Neural crest cell (in vitro differentiated cells): ENCODE measurements at regions not wholly inside any gene's neighbourhood (a gene's known extent, or its start where the extent isn't known, plus 50 kb on each side); places are given as distances from the start of the nearest gene placed in this dataset.
A peak's percentile ranks its signal among the peaks of the same experiment; 100 is the strongest.

Experiments
- DNase-seq: peaks from one replicate; pipeline ENCODE4 v3.0.0; 2021; ENCODE audit warnings: low read depth, mixed read lengths, low spot score
- H3K27ac Mint-ChIP-seq: one replicate; pipeline ENCODE4 v1.8.0; 2021; ENCODE audit warnings: mild to moderate bottlenecking, mixed read lengths; ENCODE audit not compliant: unreplicated experiment
- H3K27me3 Mint-ChIP-seq: 2 replicates; pipeline ENCODE4 v1.8.0; 2021; ENCODE audit warnings: low read depth, mild to moderate bottlenecking, mixed read lengths
- H3K36me3 Mint-ChIP-seq: 2 replicates; pipeline ENCODE4 v1.8.0; 2021; ENCODE audit warnings: low read depth, mild to moderate bottlenecking, mixed read lengths
- H3K4me1 Mint-ChIP-seq: 2 replicates; pipeline ENCODE4 v1.8.0; 2021; ENCODE audit warnings: mixed read lengths
- H3K4me3 Mint-ChIP-seq: one replicate; pipeline ENCODE4 v1.8.0; 2021; ENCODE audit warnings: mild to moderate bottlenecking, mixed read lengths
- H3K9me3 Mint-ChIP-seq: 2 replicates; pipeline ENCODE4 v1.8.0; 2021; ENCODE audit warnings: mixed read lengths
- TF ChIP-seq, protein P1 (sequence below): fragments of 200-600 bp; sonication (generic); conservative IDR thresholded peaks from 2 replicates; pipeline ENCODE4 v1.5.0; 2021; ENCODE audit warnings: antibody characterized with exemption, mild to moderate bottlenecking

DNA sequence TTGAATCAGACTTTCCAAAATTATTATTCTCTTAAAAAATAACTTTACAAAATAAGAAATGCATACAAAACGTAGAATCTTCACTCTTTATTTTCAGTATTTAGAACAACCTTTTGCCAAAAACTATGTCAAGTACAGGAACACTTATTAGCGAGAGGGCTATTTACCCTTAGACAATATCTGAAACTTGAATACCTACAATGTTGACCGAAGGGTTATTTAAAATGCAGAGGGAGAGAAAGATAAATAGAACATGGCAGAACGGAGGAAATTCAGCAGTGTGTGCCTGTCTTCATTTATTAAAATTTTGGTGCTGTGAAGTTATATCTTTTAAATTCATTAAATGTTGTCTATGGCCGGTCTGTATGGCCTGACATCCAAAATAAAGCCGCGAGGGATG, 198.8 kb downstream of the EFNB2 start:
- TF ChIP-seq, protein P1, sequence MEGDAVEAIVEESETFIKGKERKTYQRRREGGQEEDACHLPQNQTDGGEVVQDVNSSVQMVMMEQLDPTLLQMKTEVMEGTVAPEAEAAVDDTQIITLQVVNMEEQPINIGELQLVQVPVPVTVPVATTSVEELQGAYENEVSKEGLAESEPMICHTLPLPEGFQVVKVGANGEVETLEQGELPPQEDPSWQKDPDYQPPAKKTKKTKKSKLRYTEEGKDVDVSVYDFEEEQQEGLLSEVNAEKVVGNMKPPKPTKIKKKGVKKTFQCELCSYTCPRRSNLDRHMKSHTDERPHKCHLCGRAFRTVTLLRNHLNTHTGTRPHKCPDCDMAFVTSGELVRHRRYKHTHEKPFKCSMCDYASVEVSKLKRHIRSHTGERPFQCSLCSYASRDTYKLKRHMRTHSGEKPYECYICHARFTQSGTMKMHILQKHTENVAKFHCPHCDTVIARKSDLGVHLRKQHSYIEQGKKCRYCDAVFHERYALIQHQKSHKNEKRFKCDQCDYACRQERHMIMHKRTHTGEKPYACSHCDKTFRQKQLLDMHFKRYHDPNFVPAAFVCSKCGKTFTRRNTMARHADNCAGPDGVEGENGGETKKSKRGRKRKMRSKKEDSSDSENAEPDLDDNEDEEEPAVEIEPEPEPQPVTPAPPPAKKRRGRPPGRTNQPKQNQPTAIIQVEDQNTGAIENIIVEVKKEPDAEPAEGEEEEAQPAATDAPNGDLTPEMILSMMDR = no peak
- no peak for DNase-seq
- Mint-ChIP-seq H3K27me3 (no peaks in the 10 kb centered on the region), H3K27ac (no peak overlapping the region), H3K36me3 (peaks cover 29% of the 10 kb centered on the region), H3K4me3 (no peak overlapping the region), H3K4me1 (peaks cover 31% of the 10 kb centered on the region), H3K9me3 (peaks cover 34% of the 10 kb centered on the region)

DNA sequence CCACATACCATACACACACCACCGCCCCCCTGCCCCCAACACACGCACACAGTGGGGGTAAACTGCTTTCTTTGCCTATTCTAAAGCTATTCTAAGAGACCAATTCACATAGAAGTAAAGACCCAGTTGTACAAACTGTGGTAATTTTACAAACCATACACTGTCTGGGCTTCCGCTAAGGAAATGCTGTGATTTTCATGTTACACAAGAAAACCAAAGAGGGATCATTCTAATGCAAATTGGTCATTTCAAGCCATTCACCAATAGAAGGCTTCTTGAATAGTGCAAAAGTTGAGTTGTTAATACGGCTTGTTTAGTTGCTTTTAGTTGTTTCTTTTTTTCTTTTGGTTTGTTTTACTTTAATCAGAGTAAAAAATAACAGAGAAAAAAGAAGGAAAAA, 202.8 kb downstream of the EFNB2 start:
- H3K27me3 Mint-ChIP-seq = no peaks in the 10 kb centered on the region
- no peak for DNase-seq
- TF ChIP-seq, protein P1 = no peak
- H3K4me1 Mint-ChIP-seq = peaks cover 37% of the 10 kb centered on the region
- peak overlapping the region; percentile 51 for H3K27ac Mint-ChIP-seq
- peaks cover 11% of the 10 kb centered on the region for H3K9me3 Mint-ChIP-seq
- peaks cover 3% of the 10 kb centered on the region for H3K36me3 Mint-ChIP-seq
- H3K4me3 Mint-ChIP-seq = peak overlapping the region; percentile 25

DNA sequence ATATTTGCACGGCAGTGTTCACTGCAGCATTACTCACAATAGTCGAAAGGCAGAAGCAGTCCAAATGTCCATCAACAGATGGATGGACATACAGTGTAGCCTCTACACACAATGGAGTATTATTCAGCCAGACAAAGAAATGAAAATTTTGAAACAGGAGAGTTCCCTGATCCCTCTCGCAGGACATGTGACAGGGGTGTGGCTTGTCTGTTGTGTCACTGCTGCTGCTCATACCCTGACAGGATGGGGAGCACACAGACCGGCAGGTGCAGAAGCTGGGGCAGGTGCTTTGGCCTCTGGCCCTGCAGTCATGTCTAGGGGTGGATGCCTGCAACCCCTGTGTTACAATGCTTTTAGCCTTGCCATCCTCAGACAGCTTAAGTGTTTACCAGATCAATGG, 204.3 kb downstream of the EFNB2 start:
- H3K9me3 Mint-ChIP-seq = peaks cover 9% of the 10 kb centered on the region
- no peak for DNase-seq
- H3K27ac Mint-ChIP-seq = no peak overlapping the region
- H3K4me1 Mint-ChIP-seq = peaks cover 35% of the 10 kb centered on the region
- TF ChIP-seq, protein P1 = no peak
- H3K4me3 Mint-ChIP-seq = no peak overlapping the region
- no peaks in the 10 kb centered on the region for H3K27me3 Mint-ChIP-seq
- peaks cover 3% of the 10 kb centered on the region for H3K36me3 Mint-ChIP-seq

DNA sequence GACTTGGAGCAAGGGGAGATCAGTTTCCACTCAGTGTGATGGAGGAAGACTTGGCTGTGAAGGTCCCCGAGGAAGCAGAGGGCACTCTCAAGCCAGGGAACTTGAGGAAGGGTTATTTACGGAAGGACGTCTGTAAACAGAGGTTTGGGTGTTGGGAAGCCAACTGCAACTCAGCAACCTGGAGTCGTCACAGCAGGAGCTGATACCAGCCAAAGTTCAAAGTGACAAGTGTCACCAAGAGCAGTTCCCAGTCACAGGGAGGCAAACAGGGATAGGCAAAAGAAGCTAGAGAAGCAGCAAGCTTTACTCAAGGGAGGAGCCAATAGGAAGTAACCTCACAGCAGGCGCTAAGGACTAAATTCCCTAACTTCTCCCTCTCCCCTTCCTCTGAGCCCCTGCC, 205.5 kb downstream of the EFNB2 start:
- Mint-ChIP-seq H3K9me3 (peaks cover 5% of the 10 kb centered on the region), H3K36me3 (peaks cover 2% of the 10 kb centered on the region), H3K27me3 (no peaks in the 10 kb centered on the region), H3K4me3 (no peak overlapping the region), H3K4me1 (peaks cover 32% of the 10 kb centered on the region), H3K27ac (peak overlapping the region; percentile 59)
- TF ChIP-seq, protein P1 = no peak
- no peak for DNase-seq

DNA sequence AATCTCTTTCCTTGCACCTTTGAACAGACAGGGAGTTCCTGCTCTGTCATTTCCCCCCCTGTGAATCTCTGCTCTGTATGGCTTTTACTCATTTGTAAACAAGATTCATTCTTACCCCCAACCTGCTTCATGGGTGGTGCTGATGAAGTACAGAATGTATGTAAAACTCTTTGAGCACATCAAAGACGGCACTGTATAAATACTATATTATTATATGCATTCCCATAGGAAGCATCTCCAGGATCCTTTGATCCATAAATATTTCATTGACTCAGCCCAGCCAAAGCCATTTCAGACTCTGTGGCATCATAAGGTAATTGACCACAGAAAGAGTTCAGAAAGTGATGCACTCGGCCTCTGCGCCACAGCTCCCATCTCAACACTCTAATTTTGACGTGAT, 208.7 kb downstream of the EFNB2 start:
- H3K27me3 Mint-ChIP-seq = no peaks in the 10 kb centered on the region
- no peak overlapping the region for H3K4me3 Mint-ChIP-seq
- H3K9me3 Mint-ChIP-seq = peaks cover 21% of the 10 kb centered on the region
- H3K4me1 Mint-ChIP-seq = peaks cover 13% of the 10 kb centered on the region
- TF ChIP-seq, protein P1 = no peak
- H3K36me3 Mint-ChIP-seq = peaks cover 9% of the 10 kb centered on the region
- no peak overlapping the region for H3K27ac Mint-ChIP-seq
- DNase-seq = no peak

DNA sequence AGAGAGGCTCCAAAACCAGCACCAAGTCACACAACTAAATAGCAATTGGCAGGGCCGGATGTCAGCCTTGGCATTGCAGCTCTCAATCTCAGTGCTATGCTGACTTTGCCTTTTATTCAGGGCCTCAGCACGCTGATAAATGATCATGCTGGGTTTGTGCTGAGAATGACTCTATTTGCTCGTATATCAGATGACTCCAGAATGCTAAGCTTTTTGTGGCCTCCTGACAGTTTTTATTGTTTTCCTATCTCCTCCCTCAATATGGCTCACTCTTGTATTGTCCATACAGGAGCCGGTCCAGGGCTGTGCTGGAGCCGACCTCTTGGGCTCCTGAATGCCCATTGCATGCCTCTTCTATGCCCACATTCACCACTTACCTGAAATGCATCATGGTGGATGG, 211.0 kb downstream of the EFNB2 start:
- Mint-ChIP-seq H3K4me1 (no peaks in the 10 kb centered on the region), H3K9me3 (peaks cover 23% of the 10 kb centered on the region)

More for the DNA sequence above, 211.0 kb downstream of the EFNB2 start:
- Mint-ChIP-seq H3K27me3 (no peaks in the 10 kb centered on the region), H3K4me3 (no peak overlapping the region), H3K27ac (no peak overlapping the region), H3K36me3 (peaks cover 11% of the 10 kb centered on the region)
- TF ChIP-seq, protein P1 = no peak
- no peak for DNase-seq
